Skin of body (tissue), 1 donor: ENCODE measurements at regions not wholly inside any gene's neighbourhood (a gene's known extent, or its start where the extent isn't known, plus 50 kb on each side); places are given as distances from the start of the nearest gene placed in this dataset.

Experiments used
- DNase-seq: peaks from one replicate; lab custom pipeline; 2025; lab: John Stamatoyannopoulos, UW

- DNase-seq: no peak
Observed at GRCh38 chr11:119888119-119888518, 159.1 kb upstream of the NECTIN1 start.

- no peak for DNase-seq
Observed at GRCh38 chr11:119886667-119887230, 157.7 kb upstream of the NECTIN1 start.

GRCh38 chr11:119885861-119886567 is 157.0 kb upstream of the NECTIN1 start:
- DNase-seq: no peak

DNA sequence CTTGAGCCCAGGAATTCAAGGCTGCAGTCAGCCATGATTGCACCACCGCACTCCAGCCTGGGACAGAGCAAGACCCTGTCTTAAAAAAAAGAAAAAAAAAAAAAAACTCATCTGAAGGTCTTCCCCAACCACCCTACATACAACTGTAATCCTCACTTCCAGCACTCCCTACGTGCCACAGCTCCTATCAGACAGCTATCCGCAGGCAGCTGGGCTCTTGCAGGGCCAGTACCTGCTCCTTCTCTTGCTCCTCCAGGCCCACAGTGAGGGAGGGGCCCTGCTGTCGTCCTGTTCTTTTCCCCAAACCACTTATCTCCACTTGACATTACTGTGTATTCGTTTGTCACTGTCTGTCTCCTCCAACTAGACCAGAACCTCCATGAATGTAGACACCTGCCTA is 156.1 kb upstream of the NECTIN1 start:
- DNase-seq: no peak

DNA sequence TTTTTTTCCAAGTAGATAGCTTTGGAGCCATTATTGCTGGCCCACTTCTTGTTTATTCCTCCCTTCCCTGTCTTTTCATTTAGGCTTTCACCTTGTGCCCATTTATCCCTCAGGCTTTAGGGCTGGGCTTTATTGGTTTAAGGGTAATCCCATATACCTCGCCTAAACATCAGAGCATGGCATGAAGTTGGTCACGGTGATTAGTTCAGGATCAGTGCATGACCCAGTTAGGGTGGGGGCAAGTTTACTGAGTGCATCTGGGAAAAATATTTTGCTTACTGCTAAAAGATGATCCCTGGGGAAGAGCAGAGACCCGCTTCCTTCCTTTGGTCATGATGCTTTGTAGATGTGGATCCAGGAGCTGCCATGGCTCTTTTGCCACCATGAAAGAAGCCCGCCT is 153.3 kb upstream of the NECTIN1 start:
- no peak for DNase-seq

GRCh38 chr11:119880873-119881272 is 151.9 kb upstream of the NECTIN1 start:
- DNase-seq: no peak

GRCh38 chr11:119880143-119880542 is 151.1 kb upstream of the NECTIN1 start:
- no peak for DNase-seq

DNA sequence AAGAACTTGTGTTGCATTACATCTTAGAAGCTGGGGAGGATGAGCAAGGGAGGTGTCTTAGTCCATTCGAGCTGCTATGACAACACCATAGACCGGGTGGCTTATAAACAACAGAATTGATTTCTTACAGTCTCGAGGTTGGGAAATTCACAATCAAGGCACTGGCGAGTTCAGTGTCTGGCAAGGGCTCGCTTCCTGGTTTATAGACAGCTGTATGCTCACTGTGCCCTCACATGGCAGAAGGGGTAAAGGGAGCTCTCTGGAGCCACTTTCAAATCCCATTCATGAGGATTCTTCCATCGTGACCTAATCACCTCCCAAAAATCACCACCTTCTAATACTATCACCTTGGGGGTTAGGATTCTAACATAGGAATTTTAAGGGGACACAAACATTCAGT is 150.0 kb upstream of the NECTIN1 start:
- DNase-seq: no peak

- DNase-seq: no peak
Observed at GRCh38 chr11:119876841-119877240, 147.8 kb upstream of the NECTIN1 start.

DNA sequence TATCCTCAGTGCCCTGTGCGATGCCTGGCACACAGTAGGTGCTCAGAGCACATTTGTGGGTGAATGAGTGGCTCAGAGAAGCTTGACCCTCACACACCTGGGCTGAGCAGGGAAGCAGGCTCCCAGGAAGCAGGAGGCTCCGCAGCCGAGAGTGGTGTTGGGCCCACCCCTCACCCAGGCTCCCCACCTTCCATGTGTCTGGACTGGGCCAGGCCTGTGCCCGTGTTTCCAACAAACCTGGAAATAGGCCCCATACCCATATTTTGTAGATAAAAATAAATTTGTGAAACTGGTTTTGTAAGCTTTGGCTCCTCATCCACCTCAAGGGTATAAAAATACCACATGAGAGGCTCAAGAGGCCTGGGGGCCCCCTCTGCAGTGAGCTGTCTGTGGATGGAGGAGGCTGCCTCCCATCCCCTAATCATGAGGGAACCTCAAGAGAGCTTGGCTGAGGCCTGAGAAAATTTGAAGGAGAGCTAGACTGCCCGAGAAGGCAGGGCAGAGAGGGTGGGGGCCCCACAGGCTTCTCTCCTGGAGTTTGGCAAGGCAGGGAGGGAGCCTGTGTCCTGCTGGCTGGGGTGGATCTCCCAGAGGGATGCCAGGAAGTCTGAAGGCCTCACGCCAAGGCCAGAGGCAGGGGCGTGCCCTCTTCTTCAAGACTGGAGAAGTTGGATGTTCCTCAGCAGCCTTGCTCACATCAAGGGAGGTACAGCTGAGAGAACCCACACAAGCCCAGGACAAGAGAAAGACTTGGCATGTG is 147.0 kb upstream of the NECTIN1 start:
- DNase-seq: no peak

DNA sequence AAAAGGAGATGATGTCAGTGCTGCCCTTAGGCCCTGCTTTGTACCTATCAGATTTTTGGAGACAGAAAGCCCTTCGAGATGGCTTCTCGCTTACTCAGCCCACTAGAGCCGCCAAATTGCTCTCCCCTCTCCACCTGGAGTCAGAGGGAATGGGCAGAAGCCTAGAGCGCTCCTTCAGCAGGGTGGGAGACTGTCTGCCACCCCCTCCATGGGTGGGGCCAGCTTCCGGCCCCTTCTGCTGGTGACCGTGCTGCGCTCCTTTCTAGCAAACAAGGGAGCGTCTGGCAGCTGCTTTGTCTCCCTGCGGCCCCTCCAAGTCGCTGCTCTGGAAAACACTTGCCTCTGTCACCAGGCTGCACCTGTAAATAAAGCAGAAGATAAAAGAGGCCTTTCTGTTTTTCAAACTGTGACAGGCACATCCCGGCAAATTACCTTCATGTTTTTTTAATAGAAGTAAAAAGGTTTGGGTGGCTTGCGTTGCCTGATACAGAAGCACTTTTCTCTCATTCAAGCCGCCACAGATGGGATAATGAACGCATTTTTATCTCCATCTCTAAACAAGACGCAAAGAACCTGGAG is 145.7 kb upstream of the NECTIN1 start:
- DNase-seq: no peak

DNA sequence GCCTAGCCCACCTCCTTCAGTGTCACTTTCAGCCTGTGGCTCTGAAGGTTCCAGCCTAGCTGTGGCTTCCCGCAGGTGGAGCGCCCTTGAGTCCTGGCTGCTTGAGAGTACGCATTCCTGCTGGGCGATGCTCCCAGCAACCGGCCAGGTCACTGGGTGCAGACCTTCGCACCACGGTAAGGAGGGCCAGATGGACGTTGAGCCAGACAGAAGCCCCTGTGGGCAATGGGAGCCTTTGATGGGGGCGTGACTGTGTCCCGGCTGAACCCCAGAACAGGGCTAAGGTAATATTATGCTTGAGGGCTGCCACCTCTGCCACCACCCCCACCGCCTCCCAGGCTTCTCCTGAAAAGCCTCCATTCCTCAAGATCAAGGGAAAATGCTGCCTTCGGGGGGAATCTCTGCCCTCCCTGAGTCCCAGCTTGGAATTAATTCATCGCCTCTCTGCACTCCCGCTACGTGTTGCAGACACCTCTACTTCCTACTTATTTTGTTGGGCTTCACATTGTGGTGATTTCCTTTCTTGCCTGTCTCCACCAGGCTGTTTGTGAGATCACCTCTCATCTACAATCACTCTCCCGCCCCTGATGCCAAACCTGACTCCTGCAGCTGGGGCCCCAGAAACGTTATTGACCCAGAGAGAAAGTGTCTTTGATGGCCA is 144.9 kb upstream of the NECTIN1 start:
- no peak for DNase-seq

DNA sequence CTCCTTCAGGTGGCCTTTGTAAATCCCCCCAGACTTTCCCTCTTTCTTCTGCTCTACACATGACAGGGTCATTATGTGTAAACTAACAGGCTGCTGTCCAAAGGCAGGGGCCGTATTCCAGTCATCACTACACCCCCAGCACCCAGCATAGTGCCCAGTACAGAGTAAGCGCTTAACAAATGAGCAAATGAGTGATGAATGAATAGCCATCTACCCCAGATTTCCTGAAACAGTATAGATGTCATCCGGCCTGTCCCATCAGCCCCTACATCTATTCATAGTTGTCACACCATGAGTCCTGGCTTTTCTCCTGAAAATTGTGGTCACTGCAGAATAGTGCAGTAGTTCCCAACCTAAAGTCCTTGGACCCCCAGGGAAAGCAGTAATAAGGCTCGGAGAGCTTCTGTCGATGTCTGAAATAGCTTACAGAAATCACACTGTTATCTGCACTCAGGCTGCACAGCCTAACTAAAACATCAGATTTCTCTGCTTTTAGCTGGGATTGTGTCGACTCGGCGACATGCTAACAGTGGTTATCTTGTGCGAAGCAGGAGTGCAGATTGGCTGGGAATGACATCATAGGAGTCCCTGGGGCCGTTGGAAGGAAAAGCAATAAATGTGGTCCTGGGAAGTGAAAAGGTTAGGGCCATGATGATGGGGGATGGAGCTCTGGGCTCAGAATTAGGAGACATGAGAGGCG is 143.8 kb upstream of the NECTIN1 start:
- no peak for DNase-seq

GRCh38 chr11:119865661-119866156 is 136.7 kb upstream of the NECTIN1 start:
- DNase-seq: no peak

DNA sequence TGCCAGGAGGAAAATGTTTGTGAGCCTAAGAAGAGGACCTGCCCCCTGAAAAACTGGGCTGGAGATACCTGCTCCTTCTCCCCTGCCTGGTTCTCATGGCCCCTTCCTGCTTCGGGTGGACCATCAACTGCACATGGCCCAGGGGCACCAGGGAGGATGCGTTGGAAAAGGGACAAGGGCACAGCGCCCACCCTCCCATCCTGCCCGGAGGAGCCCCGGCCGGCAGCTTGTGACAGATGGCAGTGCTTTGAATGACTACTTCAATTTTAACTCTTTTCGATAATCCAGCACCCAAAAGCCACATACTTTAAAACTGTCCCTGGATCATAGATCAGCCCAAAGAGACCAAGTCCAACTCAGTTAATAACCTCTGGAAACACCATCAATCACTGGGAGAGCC is 135.8 kb upstream of the NECTIN1 start:
- no peak for DNase-seq

DNA sequence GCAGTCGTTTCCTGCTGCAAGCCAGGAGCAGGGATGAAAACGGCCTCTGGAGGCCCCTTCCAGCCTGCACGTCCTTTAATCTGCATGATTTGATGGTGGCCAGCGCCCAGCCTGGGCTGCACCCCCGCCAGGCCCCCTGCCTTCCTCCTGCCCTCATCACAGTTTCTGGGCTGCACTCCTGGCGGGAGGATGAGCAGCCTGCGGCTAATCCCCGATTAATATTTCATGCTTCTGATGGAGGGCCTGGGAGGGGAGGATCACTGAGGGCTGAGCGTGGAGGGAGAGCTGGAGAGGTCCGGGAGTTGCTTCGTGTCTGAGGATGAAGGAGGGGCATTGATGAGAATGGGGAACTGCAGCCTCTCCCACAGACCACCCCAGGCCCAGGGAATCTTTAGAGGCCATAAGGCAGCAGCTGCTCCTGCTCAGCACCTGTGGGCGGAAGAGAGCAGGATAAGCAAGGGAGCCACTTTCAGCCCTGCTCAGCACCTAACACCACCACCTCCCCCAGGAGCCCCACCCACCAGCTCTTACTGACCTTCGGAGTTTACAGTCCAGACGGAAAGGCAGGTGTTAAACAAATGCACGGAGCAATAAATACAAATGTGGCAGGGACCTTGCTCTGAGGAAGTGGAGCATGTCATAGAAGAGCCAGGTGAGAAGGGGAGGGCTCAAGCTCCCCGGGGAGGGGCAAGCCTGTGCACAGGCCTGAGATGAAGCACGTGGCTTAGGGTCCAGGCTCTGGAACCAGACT is 135.0 kb upstream of the NECTIN1 start:
- DNase-seq: no peak

- DNase-seq: no peak
Observed at GRCh38 chr11:119863236-119863635, 134.2 kb upstream of the NECTIN1 start.

DNA sequence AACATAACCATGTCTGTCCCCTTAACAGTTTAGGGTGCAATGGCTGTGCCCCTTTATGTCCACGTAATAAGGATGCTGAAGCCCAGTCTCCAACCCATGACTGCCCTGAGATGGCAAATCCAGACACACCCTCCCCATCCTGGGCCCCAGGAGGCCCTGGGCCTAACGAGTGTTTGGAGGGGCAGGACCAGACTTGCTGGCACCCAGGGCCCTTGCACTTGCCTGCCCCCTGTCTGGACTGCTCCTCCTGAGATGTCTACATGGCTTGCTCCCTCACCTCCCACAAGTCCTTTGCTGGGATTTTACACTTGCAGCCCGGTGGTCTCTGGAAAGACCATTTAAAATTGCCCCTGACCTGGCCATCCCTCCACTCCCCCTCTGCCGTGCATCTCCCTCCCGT is 132.2 kb upstream of the NECTIN1 start:
- no peak for DNase-seq

GRCh38 chr11:119860561-119861094 is 131.6 kb upstream of the NECTIN1 start:
- no peak for DNase-seq

DNA sequence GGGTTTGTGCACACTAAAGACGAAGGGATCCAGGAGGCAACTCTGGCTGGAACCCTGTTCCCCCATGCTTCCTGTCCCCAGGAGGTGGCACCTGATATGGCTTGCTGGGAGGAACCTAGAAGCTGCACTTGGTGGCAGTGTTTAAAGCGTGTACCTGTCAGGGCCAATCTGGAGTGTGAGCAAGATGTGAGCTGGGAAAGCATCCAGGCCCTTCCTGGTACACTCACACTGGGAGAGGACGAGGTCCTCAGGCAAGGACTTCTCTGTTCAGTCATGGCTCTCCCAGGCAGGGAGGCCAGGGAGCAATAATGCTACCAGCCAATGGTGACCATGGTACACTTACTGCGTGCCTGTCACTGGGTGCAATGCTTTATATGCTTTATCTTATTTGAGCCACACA is 130.7 kb upstream of the NECTIN1 start:
- no peak for DNase-seq
